ENCODE measurements at regions not wholly inside any gene's neighbourhood (a gene's known extent, or its start where the extent isn't known, plus 50 kb on each side); places are given as distances from the start of the nearest gene placed in this dataset.
A peak's percentile ranks its signal among the peaks of the same experiment; 100 is the strongest.

DNA sequence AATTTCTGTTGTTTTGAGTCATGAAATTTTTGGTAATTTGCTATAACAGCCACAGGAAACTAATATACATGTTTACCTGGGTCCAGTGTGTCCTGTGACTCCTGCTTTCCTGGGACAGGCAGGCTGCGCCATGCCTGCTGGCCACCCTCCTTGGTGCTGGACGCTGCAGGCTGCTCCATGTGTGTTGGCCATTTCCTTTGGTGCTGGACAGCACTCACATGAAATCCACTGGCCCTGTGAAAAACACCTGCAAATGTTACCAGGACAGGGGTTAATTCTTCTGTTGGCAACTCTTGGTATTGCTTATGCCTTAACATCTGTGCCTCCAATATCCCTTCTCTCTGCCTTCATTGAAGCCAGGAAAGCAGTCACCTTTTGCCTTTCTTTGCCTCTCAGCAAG, 86.9 kb upstream of the ATP10A start:
- Histone ChIP-seq H2AK5ac (ENCODE audit: low read length) (no peak overlapping the region), H2BK15ac (replicated peaks; ENCODE audit: low read depth) (no peak overlapping the region), H3K79me1 (ENCODE audit: low read length) (no peaks in the 10 kb centered on the region), H2BK5ac (ENCODE audit: low read length) (no peak overlapping the region), H3K36me3 (ENCODE audit: control insufficient read depth, insufficient read depth, low read length) (no peaks in the 10 kb centered on the region), H3K23ac (ENCODE audit: low read length) (no peak overlapping the region), H3K4ac (ENCODE audit: low read depth, low read length) (no peak overlapping the region), H4K8ac (ENCODE audit: low read depth, low read length) (no peak overlapping the region), H3K4me1 (ENCODE audit: control insufficient read depth, low read depth, low read length) (no peaks in the 10 kb centered on the region), H3K4me2 (ENCODE audit: low read length) (no peak overlapping the region), H3K27ac (ENCODE audit: low read depth, low read length) (no peak overlapping the region), H3K56ac (ENCODE audit: low read length) (no peak overlapping the region), H2BK120ac (ENCODE audit: low read depth, low read length) (no peak overlapping the region), H3K4me3 (ENCODE audit: low read length) (no peak overlapping the region), H3K9ac (ENCODE audit: low read length) (no peak overlapping the region), H3K79me2 (ENCODE audit: control insufficient read depth, insufficient read depth, low read length) (no peaks in the 10 kb centered on the region), H4K5ac (ENCODE audit: low read length) (no peak overlapping the region), H3K18ac (ENCODE audit: low read length) (no peak overlapping the region), H3K27me3 (ENCODE audit: insufficient read depth, low read length, poor library complexity) (no peaks in the 10 kb centered on the region)
- DNase-seq, result no peak
- no CpG with 5 or more reads among the region's 2 CpGs for WGBS (ENCODE audit: extremely low coverage, insufficient coverage, low lambda C conversion rate)

GRCh38 chr15:25947323-25948314, 84.5 kb upstream of the ATP10A start:
- no peaks in the 10 kb centered on the region for H3K79me1 ChIP-seq (ENCODE audit: low read length)
- no peak overlapping the region for H2BK5ac ChIP-seq (ENCODE audit: low read length)
- H3K23ac ChIP-seq (ENCODE audit: low read length), result no peak overlapping the region
- no peak overlapping the region for H3K56ac ChIP-seq (ENCODE audit: low read length)
- peak; percentile 82 for DNase-seq
- H4K5ac ChIP-seq (ENCODE audit: low read length), result no peak overlapping the region
- no peaks in the 10 kb centered on the region for H3K79me2 ChIP-seq (ENCODE audit: control insufficient read depth, insufficient read depth, low read length)
- no peak overlapping the region for H3K4me2 ChIP-seq (ENCODE audit: low read length)
- H2BK15ac ChIP-seq (replicated peaks; ENCODE audit: low read depth), result no peak overlapping the region
- H3K4me1 ChIP-seq (ENCODE audit: control insufficient read depth, low read depth, low read length), result no peaks in the 10 kb centered on the region
- H4K8ac ChIP-seq (ENCODE audit: low read depth, low read length), result no peak overlapping the region
- H3K4me3 ChIP-seq (ENCODE audit: low read length), result no peak overlapping the region
- H3K4ac ChIP-seq (ENCODE audit: low read depth, low read length), result no peak overlapping the region
- H3K27ac ChIP-seq (ENCODE audit: low read depth, low read length), result no peak overlapping the region
- WGBS (ENCODE audit: extremely low coverage, insufficient coverage, low lambda C conversion rate), result no CpG with 5 or more reads among the region's 5 CpGs
- no peak overlapping the region for H3K18ac ChIP-seq (ENCODE audit: low read length)
- H3K36me3 ChIP-seq (ENCODE audit: control insufficient read depth, insufficient read depth, low read length), result no peaks in the 10 kb centered on the region
- H3K9ac ChIP-seq (ENCODE audit: low read length), result no peak overlapping the region
- H2AK5ac ChIP-seq (ENCODE audit: low read length), result no peak overlapping the region
- H3K27me3 ChIP-seq (ENCODE audit: insufficient read depth, low read length, poor library complexity), result no peaks in the 10 kb centered on the region
- H2BK120ac ChIP-seq (ENCODE audit: low read depth, low read length), result no peak overlapping the region

DNA sequence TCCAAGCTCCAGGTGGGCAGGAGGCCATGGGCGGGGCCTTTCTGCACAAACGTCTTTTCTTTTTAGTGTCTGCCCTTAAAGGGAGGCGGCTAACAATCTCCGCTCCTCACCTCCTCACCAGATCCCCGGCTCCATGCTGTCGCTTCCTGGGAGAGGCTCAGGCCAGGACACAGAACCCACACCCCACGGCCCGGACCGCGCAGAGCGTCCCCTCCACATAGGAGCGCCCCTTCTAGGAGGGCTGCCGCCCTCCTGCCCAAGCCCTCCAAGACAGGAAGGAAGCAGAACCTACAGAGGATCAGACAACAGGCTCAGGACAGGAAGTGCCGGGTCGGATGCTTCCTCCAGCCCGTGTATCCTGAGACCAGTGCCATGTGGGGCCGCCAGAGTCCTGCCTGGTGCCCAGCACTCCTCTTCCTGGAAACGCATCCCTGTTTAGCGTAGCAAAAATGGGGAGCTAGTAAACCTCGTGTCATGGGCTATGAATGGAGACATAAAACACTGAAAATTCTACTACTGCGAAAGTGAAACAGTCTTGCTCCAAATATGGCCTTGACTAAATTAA, 83.2 kb upstream of the ATP10A start:
- H3K27ac ChIP-seq (ENCODE audit: low read depth, low read length), result no peak overlapping the region
- no peaks in the 10 kb centered on the region for H3K27me3 ChIP-seq (ENCODE audit: insufficient read depth, low read length, poor library complexity)
- no peak overlapping the region for H3K18ac ChIP-seq (ENCODE audit: low read length)
- no peaks in the 10 kb centered on the region for H3K79me1 ChIP-seq (ENCODE audit: low read length)
- H2BK120ac ChIP-seq (ENCODE audit: low read depth, low read length), result no peak overlapping the region
- peak; percentile 22 for DNase-seq
- no peak overlapping the region for H4K8ac ChIP-seq (ENCODE audit: low read depth, low read length)
- H3K4me1 ChIP-seq (ENCODE audit: control insufficient read depth, low read depth, low read length), result no peaks in the 10 kb centered on the region
- WGBS (ENCODE audit: extremely low coverage, insufficient coverage, low lambda C conversion rate), result no CpG with 5 or more reads among the region's 21 CpGs
- no peaks in the 10 kb centered on the region for H3K36me3 ChIP-seq (ENCODE audit: control insufficient read depth, insufficient read depth, low read length)
- H3K4me2 ChIP-seq (ENCODE audit: low read length), result no peak overlapping the region
- no peak overlapping the region for H3K4me3 ChIP-seq (ENCODE audit: low read length)
- H2BK15ac ChIP-seq (replicated peaks; ENCODE audit: low read depth), result no peak overlapping the region
- H2BK5ac ChIP-seq (ENCODE audit: low read length), result no peak overlapping the region
- no peak overlapping the region for H2AK5ac ChIP-seq (ENCODE audit: low read length)
- no peak overlapping the region for H3K56ac ChIP-seq (ENCODE audit: low read length)
- no peak overlapping the region for H4K5ac ChIP-seq (ENCODE audit: low read length)
- no peak overlapping the region for H3K9ac ChIP-seq (ENCODE audit: low read length)
- H3K79me2 ChIP-seq (ENCODE audit: control insufficient read depth, insufficient read depth, low read length), result no peaks in the 10 kb centered on the region
- H3K4ac ChIP-seq (ENCODE audit: low read depth, low read length), result no peak overlapping the region
- H3K23ac ChIP-seq (ENCODE audit: low read length), result no peak overlapping the region

- H3K4me2 ChIP-seq (ENCODE audit: low read length), result no peak overlapping the region
- no CpG with 5 or more reads among the region's 17 CpGs for WGBS (ENCODE audit: extremely low coverage, insufficient coverage, low lambda C conversion rate)
Measured at GRCh38 chr15:25944386-25944785, 81.3 kb upstream of the ATP10A start.

GRCh38 chr15:25943831-25944230, 80.7 kb upstream of the ATP10A start:
- DNase-seq, result no peak
- no peak overlapping the region for H3K4me3 ChIP-seq (ENCODE audit: low read length)
- H3K18ac ChIP-seq (ENCODE audit: low read length), result no peak overlapping the region
- H3K4me1 ChIP-seq (ENCODE audit: control insufficient read depth, low read depth, low read length), result no peaks in the 10 kb centered on the region
- H3K23ac ChIP-seq (ENCODE audit: low read length), result no peak overlapping the region
- H4K8ac ChIP-seq (ENCODE audit: low read depth, low read length), result no peak overlapping the region
- no peak overlapping the region for H3K4me2 ChIP-seq (ENCODE audit: low read length)
- H2BK15ac ChIP-seq (replicated peaks; ENCODE audit: low read depth), result no peak overlapping the region
- H3K27ac ChIP-seq (ENCODE audit: low read depth, low read length), result no peak overlapping the region
- no peak overlapping the region for H4K5ac ChIP-seq (ENCODE audit: low read length)
- H2BK5ac ChIP-seq (ENCODE audit: low read length), result no peak overlapping the region
- H3K27me3 ChIP-seq (ENCODE audit: insufficient read depth, low read length, poor library complexity), result no peaks in the 10 kb centered on the region
- WGBS (ENCODE audit: extremely low coverage, insufficient coverage, low lambda C conversion rate), result no CpG with 5 or more reads among the region's 9 CpGs
- H3K9ac ChIP-seq (ENCODE audit: low read length), result no peak overlapping the region
- no peak overlapping the region for H3K4ac ChIP-seq (ENCODE audit: low read depth, low read length)
- no peaks in the 10 kb centered on the region for H3K36me3 ChIP-seq (ENCODE audit: control insufficient read depth, insufficient read depth, low read length)
- H3K79me1 ChIP-seq (ENCODE audit: low read length), result no peaks in the 10 kb centered on the region
- no peaks in the 10 kb centered on the region for H3K79me2 ChIP-seq (ENCODE audit: control insufficient read depth, insufficient read depth, low read length)
- H2AK5ac ChIP-seq (ENCODE audit: low read length), result no peak overlapping the region
- no peak overlapping the region for H3K56ac ChIP-seq (ENCODE audit: low read length)
- no peak overlapping the region for H2BK120ac ChIP-seq (ENCODE audit: low read depth, low read length)

More at GRCh38 chr15:25944386-25944785, 81.3 kb upstream of the ATP10A start:
- Histone ChIP-seq H3K18ac (ENCODE audit: low read length) (no peak overlapping the region), H2BK5ac (ENCODE audit: low read length) (no peak overlapping the region), H3K36me3 (ENCODE audit: control insufficient read depth, insufficient read depth, low read length) (no peaks in the 10 kb centered on the region), H3K23ac (ENCODE audit: low read length) (no peak overlapping the region), H3K9ac (ENCODE audit: low read length) (no peak overlapping the region), H4K8ac (ENCODE audit: low read depth, low read length) (no peak overlapping the region), H3K56ac (ENCODE audit: low read length) (no peak overlapping the region), H3K4me3 (ENCODE audit: low read length) (no peak overlapping the region), H3K4me1 (ENCODE audit: control insufficient read depth, low read depth, low read length) (no peaks in the 10 kb centered on the region), H3K79me1 (ENCODE audit: low read length) (no peaks in the 10 kb centered on the region), H3K4ac (ENCODE audit: low read depth, low read length) (no peak overlapping the region), H4K5ac (ENCODE audit: low read length) (no peak overlapping the region), H3K27ac (ENCODE audit: low read depth, low read length) (no peak overlapping the region), H2AK5ac (ENCODE audit: low read length) (no peak overlapping the region), H2BK120ac (ENCODE audit: low read depth, low read length) (no peak overlapping the region), H2BK15ac (replicated peaks; ENCODE audit: low read depth) (no peak overlapping the region), H3K79me2 (ENCODE audit: control insufficient read depth, insufficient read depth, low read length) (no peaks in the 10 kb centered on the region), H3K27me3 (ENCODE audit: insufficient read depth, low read length, poor library complexity) (no peaks in the 10 kb centered on the region)
- no peak for DNase-seq
